Gastrocnemius medialis (tissue), 4 donors: ENCODE measurements at regions not wholly inside any gene's neighbourhood (a gene's known extent, or its start where the extent isn't known, plus 50 kb on each side); places are given as distances from the start of the nearest gene placed in this dataset.

ENCODE experiments used
- ATAC-seq, 2 donors: fragments of 150-250 bp; one replicate each; pipeline ENCODE4 v1.9.1; 2016
- DNase-seq, 2 donors: peaks; one replicate each; pipeline ENCODE4 v3.0.0-alpha.2; 2019
- H3K27ac ChIP-seq, 4 donors: fragments of 200-600 bp; sonication (generic); 1 replicate in 1 of 4; 2 replicates in 3 of 4; pipeline ENCODE4 v1.5.1; 2016 to 2018; ENCODE audit warnings: mild to moderate bottlenecking in 2 of 4, moderate library complexity in 1 of 4
- H3K27me3 ChIP-seq, 3 donors: fragments of 200-600 bp; sonication (generic) in 2 of 3; 1 replicate in 1 of 3; 2 replicates in 2 of 3; pipeline versions ENCODE4 v1.5.1 to v1.6.0; 2016 to 2019; ENCODE audit warnings: mild to moderate bottlenecking in 1 of 3, moderate library complexity in 1 of 3
- H3K36me3 ChIP-seq, 2 donors: fragments of 200-600 bp; sonication (generic) in 1 of 2; one replicate each; pipeline ENCODE4 v1.5.1; 2017 to 2018
- H3K4me1 ChIP-seq, 2 donors: fragments of 200-600 bp; sonication (generic) in 1 of 2; one replicate each; pipeline ENCODE4 v1.5.1; 2016 to 2017; ENCODE audit warnings: mild to moderate bottlenecking in 2 of 2
- H3K4me3 ChIP-seq, 4 donors: fragments of 200-600 bp; sonication (generic) in 3 of 4; 1 replicate in 1 of 4; 2 replicates in 3 of 4; pipeline ENCODE4 v1.5.1; 2016 to 2019; ENCODE audit warnings: mild to moderate bottlenecking in 2 of 4
- H3K9me3 ChIP-seq, 3 donors: fragments of 200-600 bp; sonication (generic) in 2 of 3; 1 replicate in 1 of 3; 2 replicates in 2 of 3; pipeline ENCODE4 v1.5.1; 2016 to 2019
- POLR2A ChIP-seq, 2 donors: fragments of 450-650 bp; IDR thresholded peaks; one replicate each; pipeline ENCODE4 v1.6.1; 2017; ENCODE audit warnings: antibody characterized with exemption in 2 of 2, mild to moderate bottlenecking in 2 of 2, moderate library complexity in 2 of 2
- in situ Hi-C, 4 donors: fragments of 200-750 bp; cut with MboI; loops; one replicate each; pipeline versions ENCODE4 v1.15.0 to v1.8.0; 2017; ENCODE audit warnings: low sequenced_read_pairs in 4 of 4
- intact Hi-C: fragments of 100-400 bp; cut with DNase I; formaldehyde crosslinking; loops from one replicate; pipeline ENCODE4 v1.15.1; 2023; ENCODE audit warnings: low total_unique reads
- TF ChIP-seq, protein P1 (sequence below), 5 experiments: fragments of 450-650 bp in 3 of 5; fragments of 200-600 bp in 2 of 5; sonication (generic) in 2 of 5; IDR thresholded peaks in 4 of 5; conservative IDR thresholded peaks in 1 of 5; 1 replicate in 4 of 5; 2 replicates in 1 of 5; pipeline ENCODE4 v1.5.1; 2016 to 2019; ENCODE audit warnings: antibody characterized with exemption in 5 of 5, mild to moderate bottlenecking in 3 of 5, moderate library complexity in 3 of 5

- no peak overlapping the region for H3K27ac ChIP-seq
- intact Hi-C loops (no loop called here), in situ Hi-C loops (no loop called here)
- TF ChIP-seq, protein P1, sequence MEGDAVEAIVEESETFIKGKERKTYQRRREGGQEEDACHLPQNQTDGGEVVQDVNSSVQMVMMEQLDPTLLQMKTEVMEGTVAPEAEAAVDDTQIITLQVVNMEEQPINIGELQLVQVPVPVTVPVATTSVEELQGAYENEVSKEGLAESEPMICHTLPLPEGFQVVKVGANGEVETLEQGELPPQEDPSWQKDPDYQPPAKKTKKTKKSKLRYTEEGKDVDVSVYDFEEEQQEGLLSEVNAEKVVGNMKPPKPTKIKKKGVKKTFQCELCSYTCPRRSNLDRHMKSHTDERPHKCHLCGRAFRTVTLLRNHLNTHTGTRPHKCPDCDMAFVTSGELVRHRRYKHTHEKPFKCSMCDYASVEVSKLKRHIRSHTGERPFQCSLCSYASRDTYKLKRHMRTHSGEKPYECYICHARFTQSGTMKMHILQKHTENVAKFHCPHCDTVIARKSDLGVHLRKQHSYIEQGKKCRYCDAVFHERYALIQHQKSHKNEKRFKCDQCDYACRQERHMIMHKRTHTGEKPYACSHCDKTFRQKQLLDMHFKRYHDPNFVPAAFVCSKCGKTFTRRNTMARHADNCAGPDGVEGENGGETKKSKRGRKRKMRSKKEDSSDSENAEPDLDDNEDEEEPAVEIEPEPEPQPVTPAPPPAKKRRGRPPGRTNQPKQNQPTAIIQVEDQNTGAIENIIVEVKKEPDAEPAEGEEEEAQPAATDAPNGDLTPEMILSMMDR (IDR thresholded peaks at IDR 0.05 in 4 of 5, conservative IDR thresholded peaks at IDR 0.05 in 1 of 5): no peak
- TF ChIP-seq POLR2A (IDR thresholded peaks at IDR 0.05): no peak
- H3K27me3 ChIP-seq: no peaks in the 10 kb centered on the region
- DNase-seq: no peak
- no peaks in the 10 kb centered on the region for H3K9me3 ChIP-seq
- no peak overlapping the region for H3K4me3 ChIP-seq
- no peaks in the 10 kb centered on the region for H3K36me3 ChIP-seq
- no peaks in the 10 kb centered on the region for H3K4me1 ChIP-seq
- no peak for ATAC-seq
These were observed 1216.5 kb upstream of the CDH9 start for GRCh38 chr5:28254846-28255245.

DNA sequence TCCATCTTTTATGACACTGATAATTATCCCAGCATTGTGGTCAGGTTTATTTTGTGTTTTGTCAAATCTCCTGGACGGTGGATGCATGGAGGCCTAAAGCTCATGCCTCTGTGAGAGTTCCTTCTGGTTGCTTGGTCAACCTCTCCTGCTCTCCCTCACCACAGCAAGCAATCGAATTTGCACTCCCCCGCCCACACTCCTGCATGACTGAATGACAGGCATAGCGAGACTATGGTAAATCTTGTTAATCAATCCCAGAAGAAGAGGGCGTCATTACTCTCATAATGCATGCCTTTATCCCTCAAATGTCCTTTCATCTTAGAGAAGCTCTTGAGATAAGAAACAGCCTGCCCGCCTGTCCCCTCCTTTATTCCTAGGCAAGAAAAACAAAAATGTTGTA, 1215.0 kb upstream of the CDH9 start:
- Histone ChIP-seq H3K4me3 (no peak overlapping the region), H3K27ac (no peak overlapping the region), H3K36me3 (no peaks in the 10 kb centered on the region), H3K9me3 (no peaks in the 10 kb centered on the region), H3K27me3 (no peaks in the 10 kb centered on the region), H3K4me1 (no peaks in the 10 kb centered on the region)
- in situ Hi-C loops: no loop called here
- intact Hi-C loops: no loop called here
- ATAC-seq (no peak), DNase-seq (no peak)
- TF ChIP-seq, protein P1 (IDR thresholded peaks at IDR 0.05 in 4 of 5, conservative IDR thresholded peaks at IDR 0.05 in 1 of 5): no peak
- TF ChIP-seq POLR2A (IDR thresholded peaks at IDR 0.05): no peak

DNA sequence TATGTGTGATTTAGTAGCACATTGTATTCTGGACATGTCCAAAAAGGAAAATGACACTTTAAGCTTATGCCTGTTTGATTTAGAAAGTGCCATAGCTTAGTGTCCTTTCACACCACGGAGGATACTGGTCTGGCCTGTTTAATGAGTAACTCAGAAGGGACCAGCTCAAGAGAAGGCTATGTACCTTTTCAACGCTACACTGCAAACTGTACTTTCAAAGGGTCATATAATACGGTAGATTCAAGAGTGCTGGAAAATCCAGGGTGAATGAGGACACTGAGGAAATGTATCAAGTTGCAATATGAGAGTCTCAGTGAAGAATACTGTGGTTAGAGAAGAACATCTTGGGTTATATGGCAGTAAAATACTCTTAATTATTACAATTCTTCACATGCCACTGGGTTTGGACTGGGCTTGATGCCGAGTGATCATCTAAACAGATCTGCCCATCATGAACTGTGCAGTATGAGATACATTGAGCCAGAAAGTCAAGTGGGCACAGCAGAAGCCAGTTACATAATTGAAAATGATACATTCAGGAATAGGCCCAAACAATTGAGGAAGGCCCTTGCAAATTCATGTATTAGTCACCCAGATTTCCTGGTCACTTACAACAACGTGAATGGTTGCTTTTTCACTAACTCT, 1211.5 kb upstream of the CDH9 start:
- in situ Hi-C loops: no loop called here
- ATAC-seq (no peak), DNase-seq (no peak)
- no peak overlapping the region for H3K4me3 ChIP-seq
- intact Hi-C loops: no loop called here
- H3K27me3 ChIP-seq: no peaks in the 10 kb centered on the region
- no peaks in the 10 kb centered on the region for H3K9me3 ChIP-seq
- no peak overlapping the region for H3K27ac ChIP-seq
- H3K4me1 ChIP-seq: no peaks in the 10 kb centered on the region
- H3K36me3 ChIP-seq: no peaks in the 10 kb centered on the region
- TF ChIP-seq, protein P1 (IDR thresholded peaks at IDR 0.05 in 4 of 5, conservative IDR thresholded peaks at IDR 0.05 in 1 of 5): no peak
- no peak for TF ChIP-seq POLR2A (IDR thresholded peaks at IDR 0.05)

GRCh38 chr5:28234356-28234968, 1196.1 kb upstream of the CDH9 start:
- ATAC-seq (no peak), DNase-seq (no peak)
- TF ChIP-seq POLR2A (IDR thresholded peaks at IDR 0.05): no peak
- TF ChIP-seq, protein P1 (IDR thresholded peaks at IDR 0.05 in 4 of 5, conservative IDR thresholded peaks at IDR 0.05 in 1 of 5): no peak
- intact Hi-C loops (no loop called here), in situ Hi-C loops (no loop called here)
- Histone ChIP-seq H3K4me3 (no peak overlapping the region), H3K27me3 (no peaks in the 10 kb centered on the region), H3K36me3 (no peaks in the 10 kb centered on the region), H3K27ac (no peak overlapping the region), H3K9me3 (no peaks in the 10 kb centered on the region), H3K4me1 (no peaks in the 10 kb centered on the region)
